ENCODE measurements at regions not wholly inside any gene's neighbourhood (a gene's known extent, or its start where the extent isn't known, plus 50 kb on each side); places are given as distances from the start of the nearest gene placed in this dataset.

DNA sequence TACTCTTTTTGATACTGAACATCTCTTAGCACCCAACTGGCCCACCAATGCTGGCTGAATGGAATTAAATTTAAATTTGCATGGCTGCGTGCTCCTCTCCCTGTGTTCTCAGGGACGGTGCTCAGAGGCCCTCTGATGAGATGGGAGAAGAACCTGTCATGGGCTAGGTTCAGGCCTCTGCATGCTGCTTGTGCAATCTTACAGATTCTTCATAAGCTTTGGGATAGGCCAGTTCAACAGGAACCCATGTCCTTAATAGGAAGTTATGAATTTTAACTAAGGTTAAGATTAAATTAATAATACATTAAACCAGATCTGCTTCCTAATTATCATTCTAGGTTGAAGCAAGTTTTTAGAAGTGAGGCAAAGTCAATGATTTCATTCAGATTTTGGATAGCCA, 119.7 kb upstream of the LRIG3 start:
- TF ChIP-seq POLR2AphosphoS5 (IDR thresholded peaks at IDR 0.05; ENCODE audit: low read depth, low read length) (no peak), POLR2A (IDR thresholded peaks at IDR 0.05; ENCODE audit: low read depth, low read length) (no peak)
